Liver (tissue), 3 donors: ENCODE measurements at regions not wholly inside any gene's neighbourhood (a gene's known extent, or its start where the extent isn't known, plus 50 kb on each side); places are given as distances from the start of the nearest gene placed in this dataset.

ENCODE experiments used
- CTCF ChIP-seq: fragments of 150-350 bp; IDR thresholded peaks from 2 replicates; pipeline ENCODE4 v1.5.1; 2017; ENCODE audit warnings: improper control_type of control experiment, low read depth, low read length; ENCODE audit not compliant: missing input control
- EGR1 ChIP-seq, 2 donors: IDR thresholded peaks; 2 replicates each; pipeline ENCODE4 v1.6.1; 2016 to 2018; ENCODE audit warnings: antibody characterized with exemption in 2 of 2, low read depth in 2 of 2
- FOXA1 ChIP-seq: IDR thresholded peaks from 2 replicates; pipeline ENCODE4 v1.6.1; 2016; ENCODE audit warnings: antibody characterized with exemption
- GABPA ChIP-seq, 2 donors: IDR thresholded peaks in 1 of 2; conservative IDR thresholded peaks in 1 of 2; 2 replicates each; pipeline ENCODE4 v1.6.1; 2016; ENCODE audit warnings: antibody characterized with exemption in 2 of 2, mild to moderate bottlenecking in 1 of 2, moderate library complexity in 1 of 2
- HNF4G ChIP-seq: IDR thresholded peaks from 2 replicates; pipeline ENCODE4 v1.6.1; 2016; ENCODE audit warnings: antibody characterized with exemption
- JUND ChIP-seq, 2 donors: IDR thresholded peaks; 2 replicates each; pipeline ENCODE4 v1.6.1; 2016; ENCODE audit warnings: antibody characterized with exemption in 2 of 2
- NR2F2 ChIP-seq: IDR thresholded peaks from 2 replicates; pipeline ENCODE4 v1.6.1; 2016; ENCODE audit warnings: antibody characterized with exemption
- RAD21 ChIP-seq, 2 donors: IDR thresholded peaks; 2 replicates each; pipeline ENCODE4 v1.6.1; 2016; ENCODE audit warnings: antibody characterized with exemption in 2 of 2, mild to moderate bottlenecking in 2 of 2
- REST ChIP-seq: IDR thresholded peaks from 2 replicates; pipeline ENCODE4 v1.6.1; 2016; ENCODE audit warnings: antibody characterized with exemption, mild to moderate bottlenecking
- SP1 ChIP-seq: IDR thresholded peaks from 2 replicates; pipeline ENCODE4 v1.6.1; 2018; ENCODE audit warnings: antibody characterized with exemption, mild to moderate bottlenecking
- TAF1 ChIP-seq: conservative IDR thresholded peaks from 2 replicates; pipeline ENCODE4 v1.6.1; 2016; ENCODE audit warnings: antibody characterized with exemption, mild to moderate bottlenecking
- YY1 ChIP-seq: IDR thresholded peaks from 2 replicates; pipeline ENCODE4 v1.6.1; 2016; ENCODE audit warnings: antibody characterized with exemption, mild to moderate bottlenecking
- ZBTB33 ChIP-seq: IDR thresholded peaks from 2 replicates; pipeline ENCODE4 v1.6.1; 2016; ENCODE audit warnings: antibody characterized with exemption
- TF ChIP-seq, protein P1 (sequence below): IDR thresholded peaks from 2 replicates; pipeline ENCODE4 v1.6.1; 2016; ENCODE audit warnings: antibody characterized with exemption
- donor health status: healthy.
- donor health status: healthy.

- TF ChIP-seq CTCF (no peak), SP1 (no peak), RAD21 (IDR thresholded peaks at IDR 0.05) (no peak), REST (no peak), EGR1 (IDR thresholded peaks at IDR 0.05; ENCODE audit: low read depth in 2 of 2) (no peak), HNF4G (no peak), GABPA (IDR thresholded peaks at IDR 0.05 in 1 of 2, conservative IDR thresholded peaks at IDR 0.05 in 1 of 2) (no peak), TAF1 (no peak), ZBTB33 (no peak), YY1 (no peak), FOXA1 (no peak), NR2F2 (no peak), JUND (IDR thresholded peaks at IDR 0.05) (no peak)
- TF ChIP-seq, protein P1, sequence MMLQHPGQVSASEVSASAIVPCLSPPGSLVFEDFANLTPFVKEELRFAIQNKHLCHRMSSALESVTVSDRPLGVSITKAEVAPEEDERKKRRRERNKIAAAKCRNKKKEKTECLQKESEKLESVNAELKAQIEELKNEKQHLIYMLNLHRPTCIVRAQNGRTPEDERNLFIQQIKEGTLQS: no peak
Measured at GRCh38 chr4:186812592-186812991, 88.9 kb upstream of the FAT1 start.
